ENCODE measurements at regions not wholly inside any gene's neighbourhood (a gene's known extent, or its start where the extent isn't known, plus 50 kb on each side); places are given as distances from the start of the nearest gene placed in this dataset.

- no peak for DNase-seq (ENCODE audit: low read depth in 2 of 2)
These were observed 508.5 kb upstream of the FAT1 start for GRCh38 chr4:187232196-187232595.

- DNase-seq (ENCODE audit: low read depth in 2 of 2), result no peak
These were observed 509.1 kb upstream of the FAT1 start for GRCh38 chr4:187232796-187233195.

GRCh38 chr4:187235456-187236170, 512.0 kb upstream of the FAT1 start:
- no peak for DNase-seq (ENCODE audit: low read depth in 2 of 2)

GRCh38 chr4:187236209-187236890, 512.7 kb upstream of the FAT1 start:
- no peak for DNase-seq (ENCODE audit: low read depth in 2 of 2)

- DNase-seq (ENCODE audit: low read depth in 2 of 2), result no peak
These were observed 515.0 kb upstream of the FAT1 start for GRCh38 chr4:187238646-187239045.

GRCh38 chr4:187251896-187252295, 528.2 kb upstream of the FAT1 start:
- DNase-seq (ENCODE audit: low read depth in 2 of 2), result no peak

- no peak for DNase-seq (ENCODE audit: low read depth in 2 of 2)
These were observed 533.2 kb upstream of the FAT1 start for GRCh38 chr4:187256897-187257296.

GRCh38 chr4:187258651-187259401, 535.2 kb upstream of the FAT1 start:
- no peak for DNase-seq (ENCODE audit: low read depth in 2 of 2)

- no peak for DNase-seq (ENCODE audit: low read depth in 2 of 2)
These were observed 545.3 kb upstream of the FAT1 start for GRCh38 chr4:187268940-187269339.

- no peak for DNase-seq (ENCODE audit: low read depth in 2 of 2)
These were observed 546.5 kb upstream of the FAT1 start for GRCh38 chr4:187270154-187270553.

GRCh38 chr4:187271848-187272247, 548.2 kb upstream of the FAT1 start:
- no peak for DNase-seq (ENCODE audit: low read depth in 2 of 2)

- DNase-seq (ENCODE audit: low read depth in 2 of 2), result no peak
These were observed 550.5 kb upstream of the FAT1 start for GRCh38 chr4:187274153-187274552.

GRCh38 chr4:187276736-187277408, 553.2 kb upstream of the FAT1 start:
- no peak for DNase-seq (ENCODE audit: low read depth in 2 of 2)

- DNase-seq (ENCODE audit: low read depth in 2 of 2), result no peak
These were observed 559.7 kb upstream of the FAT1 start for GRCh38 chr4:187283201-187283955.

- no peak for DNase-seq (ENCODE audit: low read depth in 2 of 2)
These were observed 562.9 kb upstream of the FAT1 start for GRCh38 chr4:187286525-187286924.

GRCh38 chr4:187289371-187289770, 565.7 kb upstream of the FAT1 start:
- DNase-seq (ENCODE audit: low read depth in 2 of 2), result no peak

GRCh38 chr4:187294861-187295260, 571.2 kb upstream of the FAT1 start:
- no peak for DNase-seq (ENCODE audit: low read depth in 2 of 2)

GRCh38 chr4:187301923-187302322, 578.3 kb upstream of the FAT1 start:
- DNase-seq (ENCODE audit: low read depth in 2 of 2), result no peak

- no peak for DNase-seq (ENCODE audit: low read depth in 2 of 2)
These were observed 578.9 kb upstream of the FAT1 start for GRCh38 chr4:187302457-187303150.

- DNase-seq (ENCODE audit: low read depth in 2 of 2), result no peak
These were observed 580.5 kb upstream of the FAT1 start for GRCh38 chr4:187304133-187304532.

- DNase-seq (ENCODE audit: low read depth in 2 of 2), result no peak
These were observed 583.5 kb upstream of the FAT1 start for GRCh38 chr4:187307131-187307530.

Data from lung microvascular endothelial cell (primary cell).